A204.1 (cell line): ENCODE measurements at regions not wholly inside any gene's neighbourhood (a gene's known extent, or its start where the extent isn't known, plus 50 kb on each side); places are given as distances from the start of the nearest gene placed in this dataset.

Source experiments
- FAIRE-seq: peaks from 2 replicates; lab custom pipeline; 2012; peaks lifted over from hg19 to GRCh38; lab: Jason Lieb, UNC

GRCh38 chr2:138177693-138178092 is 213.4 kb downstream of the HNMT start:
- FAIRE-seq = no peak

GRCh38 chr2:138180692-138181386 is 216.6 kb downstream of the HNMT start:
- FAIRE-seq = no peak

- FAIRE-seq = no peak
Observed at GRCh38 chr2:138182250-138182936, 218.1 kb downstream of the HNMT start.

DNA sequence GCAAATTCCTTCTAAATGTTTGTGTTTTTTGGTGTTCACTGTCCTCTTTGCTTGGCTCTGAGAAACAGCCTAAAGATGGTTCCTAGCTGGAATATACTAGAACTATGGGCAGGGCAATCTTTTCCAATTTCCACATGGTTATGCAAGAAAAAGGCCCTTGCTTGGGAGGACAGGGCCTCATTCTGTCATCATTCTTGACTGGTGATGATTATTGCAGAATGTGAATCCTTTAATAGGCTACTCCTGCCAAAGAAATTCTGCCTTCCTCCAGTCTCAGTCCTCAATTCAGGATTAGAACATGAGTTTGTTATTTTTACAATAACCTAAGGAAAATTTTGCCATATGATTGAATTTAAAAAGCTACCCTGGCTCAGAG is 218.7 kb downstream of the HNMT start:
- no peak for FAIRE-seq

DNA sequence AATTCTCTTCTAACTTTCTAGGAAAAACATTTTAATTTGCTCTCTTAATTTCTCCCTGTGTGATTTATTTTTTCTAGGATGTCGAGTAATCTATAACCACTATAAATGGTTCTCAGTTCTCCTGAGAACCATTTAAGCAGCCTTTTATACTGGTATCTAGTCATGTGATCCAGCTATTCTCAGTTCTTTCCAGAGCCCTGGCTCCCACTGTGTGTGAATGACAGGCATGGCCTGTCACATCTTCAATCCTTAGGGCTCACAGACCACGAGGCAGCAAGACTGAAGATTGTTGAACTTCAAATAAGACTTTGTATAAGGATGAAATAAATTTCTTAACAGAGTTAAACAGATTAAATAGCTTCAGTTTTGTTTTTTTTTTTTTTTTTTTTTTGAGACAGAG is 219.4 kb downstream of the HNMT start:
- no peak for FAIRE-seq

DNA sequence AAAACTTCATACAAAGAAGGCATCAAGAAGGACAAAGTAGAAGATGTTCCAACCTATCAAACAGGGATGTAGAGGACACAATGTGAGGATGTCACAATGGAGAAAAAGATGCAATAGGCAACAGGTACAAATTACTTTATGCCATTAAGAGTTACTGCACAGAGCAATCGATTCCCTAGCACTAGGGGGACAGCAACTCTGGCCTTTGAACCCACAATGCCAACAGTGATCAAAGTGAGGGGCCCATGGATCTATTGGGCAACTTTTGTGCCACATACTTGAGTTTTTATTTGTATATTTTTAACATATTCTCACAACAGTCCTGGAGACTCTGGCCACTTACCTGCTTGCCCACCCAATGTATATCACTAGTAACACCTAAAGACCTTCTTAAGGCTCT is 220.2 kb downstream of the HNMT start:
- FAIRE-seq = no peak

DNA sequence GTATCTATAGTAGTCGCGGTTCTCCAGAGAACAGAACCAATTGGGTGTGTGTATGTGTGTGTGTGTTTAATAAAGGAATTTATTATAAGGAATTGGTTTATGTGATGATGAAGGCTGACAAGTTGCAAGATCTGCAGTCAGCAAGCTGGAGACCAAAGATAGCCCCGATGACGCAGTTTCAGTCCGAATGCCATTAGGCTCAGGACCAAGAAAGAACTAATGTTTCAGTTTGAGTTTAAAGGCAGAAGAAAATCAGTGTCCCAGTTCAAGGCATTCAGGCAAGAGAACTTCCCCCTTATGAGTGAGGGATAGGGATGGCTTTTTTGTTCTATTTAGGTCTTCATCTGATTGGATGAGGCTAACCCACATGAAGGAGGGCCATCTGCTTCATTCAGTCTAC is 221.6 kb downstream of the HNMT start:
- FAIRE-seq = no peak

- FAIRE-seq = no peak
Observed at GRCh38 chr2:138187221-138187620, 222.9 kb downstream of the HNMT start.

- FAIRE-seq = no peak
Observed at GRCh38 chr2:138190999-138191398, 226.7 kb downstream of the HNMT start.

DNA sequence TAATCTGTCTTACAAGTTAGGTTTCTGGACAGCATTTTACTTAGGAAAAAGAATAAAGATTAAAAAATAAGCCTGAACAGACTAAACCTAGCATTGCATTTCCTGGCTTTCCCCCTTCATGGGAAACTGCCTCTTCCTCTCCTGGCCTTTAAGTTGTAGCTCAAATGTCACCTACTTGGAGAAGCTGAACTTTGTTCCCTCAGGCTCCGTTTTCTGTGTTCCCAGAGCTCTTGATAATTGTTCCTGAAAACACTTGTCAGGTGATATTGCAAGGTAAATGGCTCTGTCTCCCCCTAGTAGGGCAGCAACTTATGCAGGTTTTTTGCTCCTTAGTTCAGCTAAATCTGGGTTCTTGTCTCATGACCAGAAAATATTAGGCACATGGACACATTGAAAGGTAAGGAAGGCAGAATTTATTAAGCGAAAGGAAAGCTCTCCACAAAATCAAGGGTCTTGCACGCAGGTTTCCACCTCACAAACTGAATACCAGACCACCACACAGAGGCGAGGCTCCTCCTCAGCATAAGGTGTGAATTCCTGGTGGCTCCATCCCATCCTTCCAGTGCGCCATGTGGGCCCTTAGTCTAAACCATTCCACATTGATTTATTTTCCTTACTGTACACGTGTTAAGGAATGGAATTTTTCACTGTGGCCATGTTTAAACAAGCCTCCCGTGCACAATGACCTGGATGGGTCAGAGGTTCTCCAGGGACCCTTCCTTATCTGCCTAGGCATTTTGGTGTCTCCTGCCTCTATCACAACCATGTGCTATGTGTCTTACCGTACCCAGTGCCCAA is 229.3 kb downstream of the HNMT start:
- no peak for FAIRE-seq

DNA sequence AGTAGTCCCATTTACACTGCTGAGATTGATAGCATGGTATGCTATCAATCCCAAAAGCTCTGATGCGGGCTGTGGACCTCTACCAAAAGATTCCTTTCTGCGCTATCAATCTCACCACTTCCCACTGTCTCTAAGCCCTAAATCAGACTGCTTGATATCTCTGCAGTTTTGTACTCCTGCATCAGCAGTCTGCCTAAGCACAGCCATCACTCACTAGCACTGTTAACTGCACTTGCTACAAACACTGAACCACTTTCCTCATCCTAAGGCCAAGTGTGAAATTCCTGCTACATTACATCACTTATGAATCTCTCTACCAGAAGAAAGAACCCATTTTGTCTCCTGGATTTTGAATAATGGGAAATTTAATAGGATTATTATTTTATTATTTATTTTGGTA is 237.0 kb downstream of the HNMT start:
- FAIRE-seq = no peak

DNA sequence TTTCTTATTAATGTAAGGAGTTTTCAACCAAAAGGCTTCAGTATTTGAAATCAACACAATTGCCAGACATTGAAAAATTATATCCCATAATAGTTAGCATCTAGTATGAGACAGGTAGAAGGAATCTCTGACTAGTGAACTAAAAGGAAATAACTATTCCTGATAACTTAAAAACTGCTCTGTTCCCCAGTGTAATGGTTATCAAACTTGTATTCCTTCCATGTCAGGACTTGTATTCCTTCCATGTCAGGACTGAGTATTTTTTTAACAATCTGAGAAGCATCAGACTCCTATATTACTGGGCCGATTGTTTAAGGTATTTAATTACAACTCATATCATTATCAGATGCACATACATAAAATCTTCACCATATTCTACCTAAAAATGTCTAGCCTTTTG is 238.5 kb downstream of the HNMT start:
- no peak for FAIRE-seq

- no peak for FAIRE-seq
Observed at GRCh38 chr2:138205281-138205680, 241.0 kb downstream of the HNMT start.

DNA sequence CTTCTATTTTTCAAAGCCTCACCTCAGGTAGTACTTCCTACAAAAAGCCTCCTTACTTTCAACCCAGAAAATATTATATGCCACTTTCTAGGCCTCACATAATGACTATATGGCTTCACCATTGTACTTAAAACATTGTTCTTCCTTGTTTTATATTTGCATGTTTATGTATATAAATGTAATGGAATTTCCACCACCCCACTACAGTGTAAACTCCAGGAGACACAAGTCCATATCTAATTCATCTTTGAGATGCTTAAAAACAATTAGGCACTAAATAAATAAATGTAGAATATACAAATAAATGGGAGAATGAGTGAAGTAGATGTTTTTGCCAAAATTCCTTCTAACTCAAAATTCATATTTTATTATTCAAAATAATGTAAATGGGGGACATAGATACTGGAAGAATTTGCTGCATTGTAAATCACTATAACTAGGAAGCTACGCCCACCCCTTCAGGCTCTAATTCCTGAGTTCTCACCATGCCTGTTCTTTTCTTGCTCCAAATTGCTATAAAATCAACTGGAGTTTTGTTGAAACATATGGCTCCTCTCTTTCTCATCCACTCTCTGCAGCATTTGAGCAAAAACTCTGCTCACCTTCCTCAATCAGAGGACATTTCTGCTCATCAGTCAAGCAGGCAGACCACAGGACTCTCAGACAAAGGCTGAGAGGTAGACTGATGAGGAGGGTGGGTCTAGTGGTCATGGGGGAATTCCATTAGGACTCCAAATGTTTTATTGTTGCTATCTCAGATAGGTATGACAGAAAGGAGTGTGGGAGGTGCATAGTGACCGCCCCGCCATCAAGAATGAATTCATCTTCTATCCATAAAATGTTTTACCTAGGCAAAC is 243.0 kb downstream of the HNMT start:
- FAIRE-seq = no peak

DNA sequence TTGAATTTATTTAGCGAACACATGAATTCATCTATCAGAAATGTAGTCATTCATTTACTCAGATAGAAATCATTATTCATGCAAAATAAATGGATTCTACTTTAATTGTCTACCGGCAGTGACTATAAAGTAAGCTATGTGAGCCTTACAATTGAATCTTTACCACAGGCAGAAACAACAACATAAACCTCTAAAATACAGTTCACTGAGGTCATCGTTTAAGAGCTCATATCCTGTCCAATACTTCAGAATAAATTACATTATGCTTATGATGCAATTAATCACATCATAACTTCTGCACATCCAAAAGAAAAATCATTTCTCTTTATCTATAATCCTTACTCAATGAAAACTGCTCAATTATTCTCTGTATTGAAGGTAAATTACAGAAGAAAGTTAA is 244.7 kb downstream of the HNMT start:
- no peak for FAIRE-seq

DNA sequence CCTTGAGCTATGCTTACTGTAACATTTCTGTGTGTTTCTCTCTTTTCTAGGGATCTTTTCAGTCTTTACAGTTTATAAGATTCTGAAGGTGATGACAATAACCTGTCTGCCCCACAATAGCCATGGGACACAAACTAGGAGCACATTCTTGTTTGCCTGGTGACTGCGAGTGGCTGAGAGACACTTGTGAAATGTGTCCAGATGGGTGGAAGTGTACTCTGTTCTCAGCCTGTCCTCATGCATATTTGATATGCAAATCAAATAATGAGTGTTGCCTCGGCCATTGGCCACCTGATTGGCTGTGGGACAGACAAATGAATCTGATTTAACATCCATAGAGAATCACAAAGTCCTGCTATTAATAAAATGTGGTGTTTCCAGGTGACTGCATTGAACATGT is 246.2 kb downstream of the HNMT start:
- no peak for FAIRE-seq

GRCh38 chr2:138212434-138212833 is 248.2 kb downstream of the HNMT start:
- no peak for FAIRE-seq

DNA sequence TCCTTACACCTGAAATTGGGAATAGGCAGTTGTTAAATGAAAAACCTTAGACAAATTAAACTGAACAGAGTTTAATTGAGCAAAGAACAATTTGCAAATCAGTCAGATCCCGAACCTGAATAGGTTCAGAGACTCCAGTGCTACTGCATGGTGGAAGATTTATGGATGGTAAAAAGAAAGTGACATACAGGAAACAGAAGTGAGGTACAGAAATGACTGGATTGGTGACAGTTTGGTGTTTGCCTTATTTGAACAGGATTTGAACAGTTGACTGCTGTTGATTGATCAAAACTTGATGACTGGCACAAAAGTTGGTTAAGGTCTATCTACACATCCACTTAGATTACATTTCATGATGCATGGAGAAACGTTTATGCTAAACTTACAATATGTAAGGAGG is 248.8 kb downstream of the HNMT start:
- FAIRE-seq = no peak

DNA sequence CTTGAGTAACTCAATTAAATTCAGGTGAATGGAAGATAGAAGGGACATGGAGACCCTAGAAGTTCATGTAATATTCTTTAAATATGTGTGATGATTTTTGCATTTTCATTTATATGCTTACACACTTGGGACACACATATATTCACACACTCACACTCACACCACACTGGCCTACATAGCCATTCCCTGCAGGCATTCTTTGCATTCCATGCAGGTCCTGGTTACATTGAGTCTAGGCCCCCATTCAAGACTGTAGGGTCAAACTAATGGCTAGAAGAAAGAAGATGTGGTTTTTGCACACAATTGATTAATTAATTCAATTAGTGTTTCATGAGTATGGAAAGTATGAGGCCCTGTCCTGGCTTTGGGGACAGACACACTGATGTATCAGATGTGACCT is 249.4 kb downstream of the HNMT start:
- no peak for FAIRE-seq

GRCh38 chr2:138215958-138216357 is 251.7 kb downstream of the HNMT start:
- FAIRE-seq = no peak

GRCh38 chr2:138217975-138218374 is 253.7 kb downstream of the HNMT start:
- no peak for FAIRE-seq

GRCh38 chr2:138218397-138218796 is 254.1 kb downstream of the HNMT start:
- FAIRE-seq = no peak

DNA sequence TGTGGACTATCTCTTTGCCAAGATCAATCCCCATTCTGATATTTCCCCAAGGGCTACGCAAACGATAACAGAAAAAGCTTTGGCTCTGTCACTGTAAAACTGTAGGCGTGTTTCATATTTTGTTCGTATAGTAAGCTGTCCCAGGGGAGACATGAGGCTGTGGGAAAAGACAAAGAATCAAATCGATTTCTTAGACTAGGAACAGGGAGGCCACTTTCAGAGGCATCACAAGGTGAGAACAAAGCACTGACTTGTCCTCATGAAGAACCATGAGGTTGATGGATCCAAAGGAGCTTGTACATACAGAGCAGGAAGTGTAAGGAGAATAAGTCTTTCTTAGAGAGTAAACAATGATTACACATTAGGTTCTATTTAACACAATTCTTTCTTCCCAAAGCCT is 255.7 kb downstream of the HNMT start:
- no peak for FAIRE-seq
